Daoy (cell line): ENCODE measurements at regions not wholly inside any gene's neighbourhood (a gene's known extent, or its start where the extent isn't known, plus 50 kb on each side); places are given as distances from the start of the nearest gene placed in this dataset.

Source experiments
- DNase-seq: peaks from one replicate; pipeline ENCODE4 v3.0.0-alpha.2; 2015; ENCODE audit warnings: low read depth

GRCh38 chr13:85665286-85665685, 133.9 kb downstream of the SLITRK6 start:
- DNase-seq, result peak; percentile 2

GRCh38 chr13:85663856-85664255, 135.4 kb downstream of the SLITRK6 start:
- DNase-seq, result no peak

GRCh38 chr13:85662186-85662585, 137.0 kb downstream of the SLITRK6 start:
- no peak for DNase-seq

- DNase-seq, result no peak
Observed at GRCh38 chr13:85661675-85662074, 137.5 kb downstream of the SLITRK6 start.

DNA sequence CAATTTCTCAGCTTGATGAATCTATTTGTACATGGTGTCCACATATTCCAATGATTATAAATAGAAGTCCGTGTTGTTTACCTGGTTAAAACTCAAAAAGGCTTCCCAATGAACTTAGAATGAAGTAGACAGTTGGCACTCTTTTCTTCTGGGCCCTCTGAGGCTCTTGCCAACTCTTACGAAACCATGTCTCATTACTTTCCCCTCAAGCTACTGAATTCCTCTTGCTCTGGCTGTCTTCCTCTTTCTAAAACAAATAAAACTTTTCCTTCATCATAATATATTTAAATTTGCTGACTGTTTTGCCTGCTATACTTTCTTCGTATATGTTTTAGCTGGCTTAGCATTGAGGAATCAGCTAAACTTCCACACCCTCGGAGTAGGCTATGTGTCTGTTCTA, 139.7 kb downstream of the SLITRK6 start:
- DNase-seq, result no peak

GRCh38 chr13:85657942-85658341, 141.3 kb downstream of the SLITRK6 start:
- DNase-seq, result no peak

DNA sequence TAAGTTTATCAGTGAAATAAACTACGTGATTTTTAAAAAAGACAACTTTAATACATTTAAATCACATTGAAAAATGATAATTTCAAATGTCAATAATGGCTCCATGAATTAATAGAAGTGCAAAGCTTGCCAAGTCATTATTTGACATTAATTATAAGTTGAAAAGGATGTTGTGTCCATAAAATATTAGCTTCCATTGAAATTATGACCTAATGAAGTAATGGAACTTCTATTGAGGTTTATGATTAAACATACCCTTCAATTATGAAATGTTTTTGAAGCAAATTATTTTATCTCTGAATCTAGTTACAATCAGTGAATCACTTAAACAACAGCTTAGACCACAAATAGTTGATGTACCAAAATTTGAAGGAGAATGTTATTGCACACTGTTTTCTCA, 144.2 kb downstream of the SLITRK6 start:
- DNase-seq, result no peak

GRCh38 chr13:85654227-85654626, 145.0 kb downstream of the SLITRK6 start:
- no peak for DNase-seq

GRCh38 chr13:85653681-85654080, 145.5 kb downstream of the SLITRK6 start:
- no peak for DNase-seq

- DNase-seq, result no peak
Observed at GRCh38 chr13:85652491-85652890, 146.7 kb downstream of the SLITRK6 start.

DNA sequence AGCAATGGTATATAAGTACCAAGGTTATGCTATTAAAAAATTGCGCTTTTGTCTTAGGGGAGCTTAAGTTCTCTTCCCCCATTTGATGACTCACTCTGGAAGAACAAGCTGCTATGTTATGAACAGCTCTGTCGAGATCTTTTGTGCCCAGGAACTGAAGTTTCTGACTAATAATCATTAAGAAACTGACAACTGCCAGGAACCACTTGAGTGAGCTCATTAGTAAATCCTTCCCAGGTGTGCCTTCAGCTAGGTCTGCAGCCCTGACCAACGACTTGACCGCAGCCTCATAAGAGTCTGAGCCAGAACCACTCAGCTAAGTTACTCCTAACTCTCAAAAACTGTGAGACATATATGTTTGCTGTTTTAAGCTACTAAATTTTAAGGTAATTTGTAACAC, 147.8 kb downstream of the SLITRK6 start:
- DNase-seq, result peak; percentile 2

GRCh38 chr13:85650613-85651012, 148.6 kb downstream of the SLITRK6 start:
- DNase-seq, result no peak

DNA sequence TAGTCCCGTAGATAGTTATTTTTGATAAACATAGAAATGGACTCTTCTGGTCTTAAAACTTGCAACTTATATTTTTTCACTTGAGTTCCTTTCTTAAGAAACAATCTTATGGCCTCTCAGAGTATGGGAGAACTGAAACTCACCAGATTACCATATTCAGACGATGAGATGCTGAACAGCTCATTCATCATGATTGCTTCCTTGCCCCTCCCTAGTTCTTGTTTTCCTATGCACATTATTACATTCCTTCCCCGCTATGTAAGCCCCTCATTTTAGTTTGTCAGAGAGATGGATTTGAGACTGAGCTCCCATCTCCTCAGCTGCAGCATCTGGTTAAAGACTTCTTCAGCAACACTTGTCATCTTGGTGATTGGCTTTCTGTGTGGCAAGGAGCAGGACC, 158.5 kb downstream of the SLITRK6 start:
- no peak for DNase-seq

GRCh38 chr13:85638815-85639393, 160.3 kb downstream of the SLITRK6 start:
- DNase-seq, result no peak

DNA sequence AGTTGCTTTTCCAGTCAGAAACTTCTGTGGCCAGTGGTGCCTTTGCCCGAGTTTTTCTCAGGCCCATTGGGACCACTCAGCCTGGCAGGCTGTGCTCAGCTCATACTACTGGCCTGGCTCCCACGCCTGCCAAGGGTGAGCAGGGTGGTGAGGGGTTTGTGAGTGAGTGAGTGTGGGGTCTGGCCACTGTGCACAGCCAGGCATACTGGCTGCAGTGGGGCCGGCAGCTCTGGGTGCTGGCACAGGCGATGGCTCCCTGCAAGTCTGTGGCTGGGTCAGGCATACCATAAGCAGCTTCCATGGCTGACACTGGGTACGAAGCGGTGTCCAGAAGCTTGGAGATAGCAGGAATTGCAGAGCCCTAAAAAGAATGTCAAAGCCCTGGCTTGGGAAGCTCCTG, 161.0 kb downstream of the SLITRK6 start:
- DNase-seq, result no peak

DNA sequence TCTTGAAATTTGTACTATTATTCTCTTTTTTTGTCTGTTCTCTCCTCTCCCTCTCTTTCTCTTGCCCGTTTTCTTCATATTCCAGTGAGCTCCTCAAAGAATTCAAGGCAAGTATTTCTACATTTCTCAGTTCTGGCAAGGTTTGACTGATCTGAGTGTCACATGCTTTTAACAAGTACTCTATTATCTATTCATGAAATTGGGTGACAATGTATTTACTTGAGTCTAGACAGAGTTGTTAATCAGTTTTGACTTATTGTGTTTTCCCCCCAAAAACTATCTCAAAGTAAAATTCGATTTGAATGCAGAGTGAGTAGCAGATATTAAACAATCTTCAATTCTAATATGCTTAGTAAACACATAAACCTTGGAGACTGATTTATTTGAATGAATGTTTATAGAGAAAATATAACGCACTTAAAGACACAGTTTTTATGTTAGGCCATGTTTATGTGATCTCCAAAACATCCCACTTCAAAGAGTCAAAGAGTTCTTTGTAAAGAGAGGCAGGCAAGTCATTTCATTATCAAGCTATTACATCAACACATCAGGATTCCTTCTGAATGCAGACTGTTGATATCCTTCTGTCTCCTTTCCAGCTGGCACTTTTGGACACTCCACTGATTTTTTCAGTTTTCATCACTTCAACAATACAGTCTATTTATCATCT, 166.6 kb downstream of the SLITRK6 start:
- DNase-seq, result no peak

- DNase-seq, result no peak
Observed at GRCh38 chr13:85631801-85632200, 167.4 kb downstream of the SLITRK6 start.

GRCh38 chr13:85626603-85627002, 172.6 kb downstream of the SLITRK6 start:
- no peak for DNase-seq

GRCh38 chr13:85619321-85619720, 179.9 kb downstream of the SLITRK6 start:
- no peak for DNase-seq

GRCh38 chr13:85618521-85618920, 180.7 kb downstream of the SLITRK6 start:
- no peak for DNase-seq

- DNase-seq, result no peak
Observed at GRCh38 chr13:85616275-85616674, 182.9 kb downstream of the SLITRK6 start.

- no peak for DNase-seq
Observed at GRCh38 chr13:85615031-85615430, 184.2 kb downstream of the SLITRK6 start.

GRCh38 chr13:85610024-85610423, 189.2 kb downstream of the SLITRK6 start:
- no peak for DNase-seq

GRCh38 chr13:85608255-85608829, 190.9 kb downstream of the SLITRK6 start:
- no peak for DNase-seq
